Hypothalamus (tissue), 51 donors: ENCODE measurements at regions not wholly inside any gene's neighbourhood (a gene's known extent, or its start where the extent isn't known, plus 50 kb on each side); places are given as distances from the start of the nearest gene placed in this dataset.
"Not testable (repeated sequence)": the region's sequence is repeated elsewhere in the genome, so short reads cannot be mapped to it uniquely, and the experiment has no call there.

Source experiments
- DNase-seq, 51 donors: peaks; one replicate each; lab custom pipeline; 2025; lab: John Stamatoyannopoulos, UW

DNA sequence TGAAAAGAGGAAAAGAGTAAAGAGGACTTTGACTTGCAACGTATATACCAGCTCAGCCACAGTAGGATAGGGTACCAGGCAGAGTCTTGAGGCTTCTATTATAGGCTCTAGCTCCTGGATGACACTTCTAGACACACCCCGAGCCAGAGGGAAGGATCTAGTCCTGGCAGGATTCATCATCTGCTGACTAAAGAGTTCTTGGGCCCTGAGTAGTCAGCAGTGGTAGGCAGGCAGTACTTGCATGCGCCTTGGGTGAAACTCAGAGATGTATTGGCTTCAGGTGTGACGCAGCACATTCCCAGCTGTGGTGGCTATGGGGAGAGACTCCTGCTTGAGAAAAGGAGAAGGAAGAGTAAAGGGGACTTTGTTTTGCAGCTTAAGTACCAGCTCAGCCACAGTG, 162.3 kb upstream of the APP start:
- DNase-seq: no peak

- no peak for DNase-seq
Measured at GRCh38 chr21:26331205-26331980, 160.8 kb upstream of the APP start.

DNA sequence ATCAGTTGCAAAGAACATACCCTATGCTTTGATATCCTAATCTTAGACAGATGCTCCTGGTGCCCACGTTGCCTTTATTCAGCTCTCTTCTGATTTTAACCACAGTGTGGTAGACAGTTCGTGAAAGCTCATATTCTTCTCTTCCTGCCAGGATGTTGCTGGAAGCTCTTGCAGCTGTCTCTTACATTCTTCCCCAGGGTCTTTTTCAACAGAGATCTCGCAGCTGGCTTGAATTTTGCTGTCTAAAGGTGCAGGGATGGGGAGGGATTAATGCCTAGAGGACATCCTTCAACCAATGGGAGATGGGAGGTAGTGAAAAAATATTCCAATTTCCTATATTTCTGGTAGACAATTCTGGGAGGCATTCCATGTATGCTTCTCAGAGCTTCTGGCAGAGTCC, 150.0 kb upstream of the APP start:
- peak in 1 of 51 donors; percentile 3 for DNase-seq

GRCh38 chr21:26307640-26308039, 137.1 kb upstream of the APP start:
- DNase-seq: no peak

DNA sequence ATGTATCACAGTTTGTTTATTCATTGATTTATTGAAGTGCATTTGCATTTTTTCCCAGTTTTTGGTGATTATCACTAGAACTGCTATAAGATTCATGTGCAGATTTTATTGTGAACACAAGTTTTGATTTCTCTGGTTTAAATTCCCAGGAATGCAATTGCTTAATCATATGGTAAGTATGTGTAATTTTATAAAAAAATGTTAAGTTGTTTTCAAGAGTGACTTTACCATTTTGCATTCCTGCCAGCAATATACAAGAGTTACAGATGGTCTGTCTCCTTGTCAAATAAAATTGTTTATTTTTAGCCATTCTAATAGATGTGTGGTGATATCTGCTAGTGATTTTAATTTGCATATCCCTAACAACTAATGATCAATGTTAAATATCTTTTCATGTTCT, 127.3 kb upstream of the APP start:
- no peak for DNase-seq

GRCh38 chr21:26293141-26293946, 122.8 kb upstream of the APP start:
- DNase-seq: no peak

- DNase-seq: no peak
Measured at GRCh38 chr21:26288026-26288425, 117.5 kb upstream of the APP start.

GRCh38 chr21:26284531-26284930, 114.0 kb upstream of the APP start:
- no peak for DNase-seq

GRCh38 chr21:26282058-26282457, 111.5 kb upstream of the APP start:
- DNase-seq: no peak

DNA sequence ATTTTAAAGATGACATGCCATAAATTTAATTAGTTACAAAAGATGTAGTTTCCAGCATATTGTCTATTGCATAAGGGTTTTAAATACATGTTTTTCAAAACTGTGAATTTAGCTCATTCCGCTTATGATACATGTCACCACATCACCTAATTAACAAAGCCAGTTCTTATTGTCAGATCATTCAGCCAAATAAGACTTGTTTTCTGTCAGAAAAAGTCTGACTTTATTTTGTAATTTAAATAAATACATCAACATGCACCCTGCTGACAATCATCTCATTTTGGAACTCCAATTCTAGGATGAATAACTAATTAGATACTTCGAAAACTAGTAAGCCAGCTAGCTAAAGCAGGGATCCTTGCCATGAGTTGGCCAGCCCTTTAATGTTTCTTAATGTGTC, 110.9 kb upstream of the APP start:
- DNase-seq: no peak

GRCh38 chr21:26280775-26281174, 110.2 kb upstream of the APP start:
- no peak for DNase-seq

DNA sequence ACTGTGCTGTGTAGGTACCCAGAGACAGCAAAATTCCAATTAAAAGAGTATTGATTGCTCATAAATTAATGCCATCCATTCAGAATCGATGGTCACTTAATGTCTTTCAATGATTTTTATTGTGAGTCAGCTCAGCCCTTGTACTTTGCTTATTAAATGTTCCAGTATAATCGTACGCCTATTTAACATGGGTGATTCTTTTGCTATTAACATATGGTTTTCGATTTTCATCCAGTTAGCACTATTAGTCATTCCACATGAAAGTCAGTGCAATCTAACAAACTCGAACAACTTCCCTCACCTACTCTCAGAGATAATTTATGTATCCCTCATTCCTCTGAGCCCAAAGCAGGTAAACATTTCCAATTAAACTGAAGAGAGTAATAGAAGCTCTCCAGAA, 109.6 kb upstream of the APP start:
- no peak for DNase-seq

DNA sequence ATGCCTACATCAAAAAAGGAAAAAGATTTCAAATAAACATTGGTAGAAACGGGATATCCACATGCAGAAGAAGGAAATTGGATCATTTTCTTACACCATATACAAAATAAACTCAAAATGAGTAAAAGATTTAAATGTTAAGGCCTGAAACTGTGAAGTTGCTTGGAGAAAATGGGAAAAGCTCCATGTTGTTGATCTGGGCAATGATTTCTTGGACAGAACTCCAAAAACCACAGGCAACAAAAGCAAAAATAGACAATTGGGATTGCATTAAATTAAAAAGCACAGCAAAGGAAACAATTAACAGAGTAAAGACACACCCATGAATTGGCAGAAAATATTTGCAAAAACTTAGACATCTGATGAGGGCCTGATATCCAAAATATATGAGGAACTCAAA, 105.2 kb upstream of the APP start:
- DNase-seq: no peak

DNA sequence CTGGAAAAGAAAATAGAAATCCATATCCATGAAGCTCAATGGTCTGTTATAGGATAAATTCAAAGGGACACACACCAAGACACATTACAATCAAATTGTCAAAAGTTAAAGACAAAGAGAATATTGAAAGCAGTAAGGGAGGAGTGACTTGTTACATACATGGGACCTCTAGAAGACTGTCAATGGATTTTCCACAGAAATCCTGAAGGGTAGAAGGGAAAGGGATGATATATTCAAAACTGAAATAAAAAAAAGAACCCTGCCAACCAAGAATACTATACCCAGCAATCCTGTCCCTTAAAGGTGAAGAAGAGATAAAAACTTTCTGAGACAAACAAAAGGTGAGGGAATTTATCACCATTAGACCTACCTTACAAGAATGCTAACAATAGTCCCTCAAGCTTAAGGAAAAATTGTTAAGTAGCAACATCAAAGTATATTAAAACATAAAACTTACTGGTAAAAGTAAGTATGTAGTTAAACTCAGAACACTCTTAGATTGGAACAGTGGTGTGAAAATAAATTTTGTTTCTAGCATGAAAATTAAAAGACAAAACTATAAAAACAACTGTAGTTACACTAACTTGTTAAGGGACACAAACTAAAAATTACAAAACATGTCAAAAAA, 103.2 kb upstream of the APP start:
- DNase-seq: no peak

DNA sequence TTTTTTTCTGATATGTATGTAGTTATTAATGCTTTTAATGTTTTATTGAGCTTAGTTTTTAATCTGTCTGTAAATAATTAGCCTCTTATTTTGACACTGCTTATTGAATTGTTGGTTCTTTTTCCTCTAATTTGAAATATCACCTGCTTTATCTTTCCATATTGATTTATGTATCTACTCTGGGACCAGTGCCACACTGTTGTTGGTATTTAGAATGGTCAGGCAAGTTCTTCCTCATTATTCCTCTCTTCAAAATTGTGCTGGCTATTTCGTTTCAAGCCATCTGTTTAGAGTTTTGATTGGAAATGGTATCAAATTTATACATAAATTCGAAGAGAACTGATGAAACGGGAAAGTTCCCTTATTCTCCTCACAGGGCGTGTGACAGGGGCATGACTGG, 96.8 kb upstream of the APP start:
- DNase-seq: no peak

GRCh38 chr21:26246073-26246472, 75.5 kb upstream of the APP start:
- no peak for DNase-seq

GRCh38 chr21:26245428-26245827, 74.9 kb upstream of the APP start:
- no peak for DNase-seq

DNA sequence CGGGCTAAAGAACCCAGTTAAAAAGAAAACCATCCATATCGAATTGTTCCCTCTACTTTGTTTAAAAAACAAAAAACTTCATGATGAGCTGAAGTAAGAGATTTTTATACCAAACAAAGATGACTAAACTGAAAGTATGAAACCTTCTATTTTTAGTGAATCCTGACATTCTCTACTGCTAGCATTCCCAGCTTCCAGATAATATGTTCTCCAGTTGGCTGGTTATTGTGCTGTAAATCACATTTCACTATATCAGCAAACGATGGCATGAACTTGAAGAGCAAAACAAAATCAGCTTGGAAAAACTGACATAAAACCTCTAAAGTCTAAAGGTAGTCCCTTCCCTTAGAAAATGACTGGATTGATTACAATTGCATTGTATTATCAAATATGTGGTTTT, 68.1 kb upstream of the APP start:
- DNase-seq: no peak

DNA sequence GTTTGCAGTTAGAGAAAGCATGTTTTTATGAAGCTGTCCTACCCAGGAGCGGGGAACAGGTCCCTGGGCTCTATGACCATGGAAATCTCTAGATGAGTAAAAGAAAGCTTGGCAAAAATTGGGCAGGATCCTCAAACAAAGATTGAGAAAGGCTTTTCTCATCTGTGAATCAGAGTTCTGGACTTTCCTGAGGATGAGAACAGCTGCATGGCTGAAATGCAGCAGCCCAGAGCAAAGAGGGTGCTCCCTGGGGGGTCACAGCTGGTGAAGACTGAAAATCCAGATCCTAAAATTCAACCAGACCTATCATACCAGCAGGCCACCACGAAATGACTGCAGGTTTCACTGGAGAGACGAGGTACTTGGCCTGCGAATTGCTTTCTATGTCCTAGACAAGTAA, 65.7 kb upstream of the APP start:
- DNase-seq: no peak

DNA sequence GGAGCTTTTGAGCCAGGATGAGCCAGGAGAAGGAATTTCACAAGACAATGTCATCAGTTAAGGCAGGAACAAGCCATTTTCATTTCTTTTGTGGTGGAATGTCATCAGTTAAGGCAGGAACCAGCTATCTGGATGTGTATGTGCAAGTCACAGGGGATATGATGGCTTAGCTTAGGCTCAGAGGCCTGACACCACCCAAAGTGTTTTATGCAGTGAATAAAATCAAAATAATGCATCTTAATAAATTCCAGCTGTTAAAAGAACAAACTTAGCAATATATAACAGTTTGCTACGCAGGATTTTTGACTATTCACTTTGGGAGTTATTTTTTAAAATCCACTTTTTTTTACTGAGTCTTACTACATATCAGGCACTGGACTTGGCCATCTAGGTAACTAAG, 62.7 kb upstream of the APP start:
- not testable (repeated sequence) for DNase-seq

DNA sequence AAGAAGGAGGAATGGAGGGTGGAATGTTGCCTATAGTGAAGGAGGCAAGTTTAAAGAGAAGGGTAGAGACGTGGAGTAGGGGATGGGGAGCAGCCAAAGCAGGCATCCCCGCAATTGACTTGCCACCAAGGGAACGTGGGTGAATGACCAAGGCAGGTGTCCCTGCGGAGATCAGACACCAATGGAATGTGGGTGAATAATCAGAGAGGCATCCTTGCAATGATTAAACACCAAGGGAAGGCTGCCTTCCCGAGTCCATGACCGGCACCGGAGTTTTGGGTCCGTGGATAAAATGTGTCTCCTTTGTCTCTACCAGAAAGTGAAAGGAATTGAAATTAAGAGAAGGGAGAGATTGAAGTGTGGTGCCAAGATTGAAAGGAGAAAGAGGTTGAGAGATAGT, 61.9 kb upstream of the APP start:
- DNase-seq: not testable (repeated sequence)

DNA sequence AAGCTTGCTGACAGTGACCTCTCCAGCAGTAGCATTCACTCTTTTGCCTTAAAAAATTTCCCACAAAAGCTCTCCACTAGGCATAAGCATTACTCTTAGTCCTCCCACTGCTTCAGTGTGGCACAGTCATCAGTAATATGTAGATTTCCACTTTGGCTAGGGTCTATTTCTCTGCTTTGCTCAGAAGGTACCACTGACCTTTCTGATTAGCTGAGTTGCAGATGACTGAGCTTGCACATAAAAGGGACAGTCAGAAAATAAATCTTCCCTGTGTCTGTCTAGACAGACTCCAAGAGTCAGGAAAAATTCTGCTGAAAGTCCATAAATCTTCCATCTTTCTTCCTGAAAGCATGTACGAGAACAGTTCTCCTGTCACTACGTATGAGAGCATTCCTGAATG, 56.6 kb upstream of the APP start:
- DNase-seq: no peak
